SU-DHL-6 (cell line): ENCODE measurements at regions not wholly inside any gene's neighbourhood (a gene's known extent, or its start where the extent isn't known, plus 50 kb on each side); places are given as distances from the start of the nearest gene placed in this dataset.

Experiments used
- H2AFZ ChIP-seq: fragments of 200-600 bp; sonication (generic); 2 replicates; pipeline ENCODE4 v1.6.1; 2014; ENCODE audit warnings: low read depth, mild to moderate bottlenecking, moderate library complexity, mixed read lengths, antibody characterized with exemption, low read length; ENCODE audit not compliant: severe bottlenecking
- H3F3A ChIP-seq: fragments of 200-600 bp; shearing (Covaris generic); 2 replicates; pipeline ENCODE4 v1.6.0; 2016; ENCODE audit warnings: antibody characterized with exemption, mild to moderate bottlenecking; ENCODE audit not compliant: insufficient read depth
- H3K27ac ChIP-seq: fragments of 200-600 bp; sonication (generic); 2 replicates; pipeline ENCODE4 v1.5.1; 2016; ENCODE audit warnings: low read depth, mild to moderate bottlenecking, low read length, moderate library complexity, mixed read lengths
- H3K27me3 ChIP-seq: fragments of 200-600 bp; sonication (generic), shearing (Covaris generic); 2 replicates; pipeline ENCODE4 v1.6.0; 2014; ENCODE audit warnings: mild to moderate bottlenecking, low read length
- H3K36me3 ChIP-seq: fragments of 200-600 bp; sonication (generic); 2 replicates; pipeline ENCODE4 v1.6.1; 2014; ENCODE audit warnings: mild to moderate bottlenecking, low read length, mixed read lengths
- H3K4me2 ChIP-seq: fragments of 300-600, 200-600 bp; shearing (Covaris generic), sonication (generic); 2 replicates; pipeline ENCODE4 v1.6.0; 2014; ENCODE audit warnings: low read length, low read depth, mild to moderate bottlenecking; ENCODE audit not compliant: poor library complexity, severe bottlenecking
- H3K4me3 ChIP-seq: fragments of 200-600 bp; sonication (generic); 2 replicates; pipeline ENCODE4 v1.5.1; 2014; ENCODE audit warnings: antibody characterized with exemption, low read length, mild to moderate bottlenecking, mixed read lengths; ENCODE audit not compliant: insufficient read depth, poor library complexity, severe bottlenecking
- H3K79me2 ChIP-seq: fragments of 200-600 bp; sonication (generic); 2 replicates; pipeline ENCODE4 v1.6.1; 2014; ENCODE audit warnings: mild to moderate bottlenecking, low read length, moderate library complexity; ENCODE audit not compliant: insufficient read depth
- H3K9ac ChIP-seq: fragments of 200-600 bp; sonication (generic); 2 replicates; pipeline ENCODE4 v1.7.0; 2014; ENCODE audit warnings: mild to moderate bottlenecking, low read length
- H3K9me2 ChIP-seq: fragments of 200-600 bp; sonication (generic); replicated peaks from 2 replicates; pipeline ENCODE4 v1.6.1; 2014; ENCODE audit warnings: low read length; ENCODE audit not compliant: insufficient read depth
- H3K9me3 ChIP-seq: fragments of 200-600 bp; sonication (generic); 2 replicates; pipeline ENCODE4 v1.6.1; 2014; ENCODE audit warnings: low read length, mixed read lengths; ENCODE audit not compliant: insufficient read depth
- H4K20me1 ChIP-seq: fragments of 200-600 bp; sonication (generic); 2 replicates; pipeline ENCODE4 v1.6.1; 2014; ENCODE audit warnings: low read depth, mild to moderate bottlenecking, antibody characterized with exemption, low read length, moderate library complexity, mixed read lengths
- CTCF ChIP-seq: fragments of 200-600 bp; sonication (generic); IDR thresholded peaks from one replicate; pipeline ENCODE4 v1.5.1; 2017; ENCODE audit warnings: antibody characterized with exemption, mild to moderate bottlenecking, low read length, moderate library complexity; ENCODE audit not compliant: insufficient read depth, poor library complexity, severe bottlenecking
- EZH2phosphoT487 ChIP-seq: fragments of 200-600 bp; sonication (generic), shearing (Covaris generic); conservative IDR thresholded peaks from 2 replicates; pipeline ENCODE4 v1.6.1; 2018; ENCODE audit warnings: mild to moderate bottlenecking, antibody characterized with exemption, low read length, moderate library complexity, mixed read lengths

GRCh38 chr13:105089858-105090643, 1445.4 kb downstream of the EFNB2 start:
- no peak overlapping the region for H2AFZ ChIP-seq
- H3K9me3 ChIP-seq: no peaks in the 10 kb centered on the region
- no peaks in the 10 kb centered on the region for H3F3A ChIP-seq
- H3K9ac ChIP-seq: no peak overlapping the region
- H3K79me2 ChIP-seq: no peaks in the 10 kb centered on the region
- H3K4me2 ChIP-seq: no peak overlapping the region
- H3K36me3 ChIP-seq: no peaks in the 10 kb centered on the region
- H3K4me3 ChIP-seq: no peak overlapping the region
- H4K20me1 ChIP-seq: no peaks in the 10 kb centered on the region
- no peaks in the 10 kb centered on the region for H3K27me3 ChIP-seq
- H3K9me2 ChIP-seq: no peaks in the 10 kb centered on the region
- H3K27ac ChIP-seq: no peak overlapping the region
- TF ChIP-seq CTCF (no peak), EZH2phosphoT487 (no peak)

DNA sequence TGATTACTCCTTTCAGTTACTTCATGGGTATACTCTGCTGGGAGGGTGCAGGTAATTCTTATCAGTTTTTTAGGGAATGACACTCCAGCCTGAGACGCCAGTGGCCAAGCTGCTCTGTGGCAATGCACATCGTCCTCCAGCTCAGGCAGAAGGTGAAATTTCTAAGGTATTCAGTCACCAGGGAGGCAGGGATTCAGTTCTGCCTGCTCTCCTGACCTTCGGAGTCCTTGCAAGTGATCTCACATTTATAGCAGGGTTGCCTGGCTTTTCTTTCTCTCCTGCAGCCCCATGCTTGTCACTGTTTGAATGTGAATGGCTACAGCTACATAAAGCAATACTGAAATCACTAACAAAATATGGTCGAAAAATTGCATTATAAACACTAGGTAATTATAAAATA, 1447.5 kb downstream of the EFNB2 start:
- no peaks in the 10 kb centered on the region for H3K79me2 ChIP-seq
- H3K9me2 ChIP-seq: no peaks in the 10 kb centered on the region
- no peak overlapping the region for H2AFZ ChIP-seq
- no peak overlapping the region for H3K4me2 ChIP-seq
- no peak for TF ChIP-seq CTCF
- no peaks in the 10 kb centered on the region for H4K20me1 ChIP-seq
- no peaks in the 10 kb centered on the region for H3K36me3 ChIP-seq
- no peaks in the 10 kb centered on the region for H3K27me3 ChIP-seq
- no peak overlapping the region for H3K4me3 ChIP-seq
- no peaks in the 10 kb centered on the region for H3K9me3 ChIP-seq
- no peak overlapping the region for H3K9ac ChIP-seq
- no peaks in the 10 kb centered on the region for H3F3A ChIP-seq
- no peak overlapping the region for H3K27ac ChIP-seq

DNA sequence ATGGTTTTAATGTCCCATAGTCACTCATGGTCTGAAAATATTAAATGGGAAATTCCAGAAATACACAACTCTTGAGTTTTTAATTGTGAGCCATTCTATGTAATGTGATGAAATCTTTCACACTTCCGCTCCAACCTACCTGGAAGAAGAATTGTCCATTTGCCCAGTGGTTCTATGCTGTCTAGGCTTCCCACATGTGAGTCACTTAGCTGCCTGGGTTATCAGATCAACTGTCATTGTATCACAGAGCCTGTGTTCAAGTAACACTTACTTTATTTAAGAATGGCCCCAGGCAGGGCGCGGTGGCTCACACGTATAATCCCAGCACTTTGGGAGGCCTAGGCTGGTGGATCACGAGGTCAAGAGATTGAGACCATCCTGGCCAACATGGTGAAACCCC, 1450.5 kb downstream of the EFNB2 start:
- Histone ChIP-seq H3K4me3 (no peak overlapping the region), H3K4me2 (no peak overlapping the region), H3F3A (no peaks in the 10 kb centered on the region), H4K20me1 (no peaks in the 10 kb centered on the region), H3K9me3 (no peaks in the 10 kb centered on the region), H3K27me3 (no peaks in the 10 kb centered on the region), H3K79me2 (no peaks in the 10 kb centered on the region), H3K9me2 (no peaks in the 10 kb centered on the region), H3K36me3 (no peaks in the 10 kb centered on the region), H2AFZ (no peak overlapping the region), H3K27ac (no peak overlapping the region), H3K9ac (no peak overlapping the region)
- TF ChIP-seq CTCF (no peak), EZH2phosphoT487 (no peak)
